Mesothelial cell of epicardium (in vitro differentiated cells): ENCODE measurements at regions not wholly inside any gene's neighbourhood (a gene's known extent, or its start where the extent isn't known, plus 50 kb on each side); places are given as distances from the start of the nearest gene placed in this dataset.

Source experiments
- DNase-seq, 2 experiments: peaks; one replicate each; pipeline ENCODE4 v3.0.0; 2021; ENCODE audit warnings: low spot score in 2 of 2; ENCODE audit not compliant: unreplicated experiment in 2 of 2
- H3K27ac Mint-ChIP-seq: 2 replicates; pipeline ENCODE4 v1.8.0; 2021; ENCODE audit warnings: mixed read lengths
- H3K27me3 Mint-ChIP-seq: 2 replicates; pipeline ENCODE4 v1.8.0; 2021; ENCODE audit warnings: low read depth, mixed read lengths
- H3K36me3 Mint-ChIP-seq: 2 replicates; pipeline ENCODE4 v1.8.0; 2021; ENCODE audit warnings: mixed read lengths
- H3K4me1 Mint-ChIP-seq: 2 replicates; pipeline ENCODE4 v1.8.0; 2021; ENCODE audit warnings: mixed read lengths
- H3K4me3 Mint-ChIP-seq: 2 replicates; pipeline ENCODE4 v1.8.0; 2021; ENCODE audit warnings: mild to moderate bottlenecking, moderate library complexity, mixed read lengths
- H3K9me3 Mint-ChIP-seq: 2 replicates; pipeline ENCODE4 v1.8.0; 2021; ENCODE audit warnings: mixed read lengths
- CTCF ChIP-seq: fragments of 200-600 bp; sonication (generic); IDR thresholded peaks from one replicate; pipeline ENCODE4 v1.5.0; 2021; ENCODE audit warnings: antibody characterized with exemption; ENCODE audit not compliant: unreplicated experiment

- no peak overlapping the region for H3K27ac Mint-ChIP-seq
- TF ChIP-seq CTCF, result no peak
- DNase-seq, result no peak
- no peaks in the 10 kb centered on the region for H3K36me3 Mint-ChIP-seq
- no peaks in the 10 kb centered on the region for H3K4me1 Mint-ChIP-seq
- H3K4me3 Mint-ChIP-seq, result no peak overlapping the region
- H3K9me3 Mint-ChIP-seq, result no peaks in the 10 kb centered on the region
- H3K27me3 Mint-ChIP-seq, result peaks cover 64% of the 10 kb centered on the region
Observed at GRCh38 chr3:10566451-10566850, 61.1 kb upstream of the ATP2B2 start.

GRCh38 chr3:10568549-10568948 is 63.2 kb upstream of the ATP2B2 start:
- no peak for TF ChIP-seq CTCF
- Mint-ChIP-seq H3K27ac (no peak overlapping the region), H3K4me3 (no peak overlapping the region), H3K4me1 (no peaks in the 10 kb centered on the region), H3K9me3 (no peaks in the 10 kb centered on the region), H3K36me3 (no peaks in the 10 kb centered on the region), H3K27me3 (peaks cover 60% of the 10 kb centered on the region)
- DNase-seq, result no peak

GRCh38 chr3:10570196-10570946 is 65.0 kb upstream of the ATP2B2 start:
- Mint-ChIP-seq H3K4me1 (no peaks in the 10 kb centered on the region), H3K9me3 (no peaks in the 10 kb centered on the region), H3K27ac (no peak overlapping the region), H3K36me3 (no peaks in the 10 kb centered on the region), H3K27me3 (peaks cover 57% of the 10 kb centered on the region), H3K4me3 (no peak overlapping the region)
- TF ChIP-seq CTCF, result no peak
- no peak for DNase-seq

- DNase-seq, result no peak
- Mint-ChIP-seq H3K4me3 (no peak overlapping the region), H3K36me3 (no peaks in the 10 kb centered on the region), H3K9me3 (no peaks in the 10 kb centered on the region), H3K4me1 (no peaks in the 10 kb centered on the region), H3K27me3 (peaks cover 40% of the 10 kb centered on the region), H3K27ac (no peak overlapping the region)
- no peak for TF ChIP-seq CTCF
Observed at GRCh38 chr3:10574101-10574620, 68.8 kb upstream of the ATP2B2 start.

GRCh38 chr3:10575601-10576160 is 70.3 kb upstream of the ATP2B2 start:
- no peak overlapping the region for H3K27ac Mint-ChIP-seq
- H3K27me3 Mint-ChIP-seq, result peaks cover 35% of the 10 kb centered on the region
- no peaks in the 10 kb centered on the region for H3K9me3 Mint-ChIP-seq
- DNase-seq, result no peak
- H3K36me3 Mint-ChIP-seq, result no peaks in the 10 kb centered on the region
- no peak overlapping the region for H3K4me3 Mint-ChIP-seq
- H3K4me1 Mint-ChIP-seq, result no peaks in the 10 kb centered on the region
- TF ChIP-seq CTCF, result no peak
